HG02763 (cell line): ENCODE measurements at regions not wholly inside any gene's neighbourhood (a gene's known extent, or its start where the extent isn't known, plus 50 kb on each side); places are given as distances from the start of the nearest gene placed in this dataset.
A peak's percentile ranks its signal among the peaks of the same experiment; 100 is the strongest.

Source experiments
- ATAC-seq: cut with Tn5 transposase; IDR thresholded peaks from one replicate; pipeline ENCODE4 v1.9.1; 2021; ENCODE audit warnings: mild to moderate bottlenecking, moderate library complexity; ENCODE audit not compliant: unreplicated experiment

- no peak for ATAC-seq
Observed at GRCh38 chrX:109841869-109842579, 109.0 kb upstream of the ACSL4 start.

GRCh38 chrX:109842611-109843010, 109.6 kb upstream of the ACSL4 start:
- ATAC-seq, result no peak

GRCh38 chrX:109843963-109844751, 111.1 kb upstream of the ACSL4 start:
- ATAC-seq, result peak; percentile 42

GRCh38 chrX:109844986-109845385, 111.9 kb upstream of the ACSL4 start:
- no peak for ATAC-seq

GRCh38 chrX:109845996-109846395, 112.9 kb upstream of the ACSL4 start:
- no peak for ATAC-seq

- no peak for ATAC-seq
Observed at GRCh38 chrX:109847257-109848187, 114.5 kb upstream of the ACSL4 start.

- peak; percentile 77 for ATAC-seq
Observed at GRCh38 chrX:109848461-109849050, 115.5 kb upstream of the ACSL4 start.

- ATAC-seq, result no peak
Observed at GRCh38 chrX:109854096-109854495, 121.0 kb upstream of the ACSL4 start.

GRCh38 chrX:109855501-109855900, 122.4 kb upstream of the ACSL4 start:
- ATAC-seq, result peak; percentile 40

GRCh38 chrX:109856974-109857373, 123.9 kb upstream of the ACSL4 start:
- ATAC-seq, result no peak

- no peak for ATAC-seq
Observed at GRCh38 chrX:109857584-109858228, 124.6 kb upstream of the ACSL4 start.

GRCh38 chrX:109858602-109859341, 125.7 kb upstream of the ACSL4 start:
- ATAC-seq, result no peak

GRCh38 chrX:109859651-109860050, 126.6 kb upstream of the ACSL4 start:
- ATAC-seq, result no peak

GRCh38 chrX:109862433-109862832, 129.4 kb upstream of the ACSL4 start:
- ATAC-seq, result no peak

GRCh38 chrX:109863811-109864210, 130.8 kb upstream of the ACSL4 start:
- no peak for ATAC-seq

- ATAC-seq, result no peak
Observed at GRCh38 chrX:109871121-109871888, 131.6 kb upstream of the TMEM164 start.

GRCh38 chrX:109872021-109872732, 130.7 kb upstream of the TMEM164 start:
- ATAC-seq, result no peak

- ATAC-seq, result no peak
Observed at GRCh38 chrX:109873574-109873973, 129.3 kb upstream of the TMEM164 start.
